ENCODE measurements at regions not wholly inside any gene's neighbourhood (a gene's known extent, or its start where the extent isn't known, plus 50 kb on each side); places are given as distances from the start of the nearest gene placed in this dataset.

DNA sequence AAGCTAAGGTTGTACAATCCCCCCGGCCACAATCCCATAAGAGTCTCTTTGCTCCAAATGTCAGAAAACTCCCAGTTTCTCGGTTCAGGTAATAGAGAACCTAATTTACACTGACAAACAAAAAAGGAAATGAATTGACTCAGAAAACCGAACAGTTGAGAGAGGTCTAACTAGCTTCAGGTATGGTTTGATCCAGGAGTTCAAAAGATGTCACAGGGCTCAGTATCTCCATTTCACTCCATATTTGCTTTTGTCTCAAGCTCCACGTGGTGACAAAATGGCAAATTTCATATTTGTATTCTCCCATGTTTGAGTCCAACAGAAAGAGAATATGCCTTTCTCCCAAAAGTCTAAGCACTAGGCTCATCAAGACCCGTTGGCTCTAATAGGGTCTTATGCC, 117.4 kb downstream of the AXIN2 start:
- Histone ChIP-seq H3K36me3 (ENCODE audit: control insufficient read depth, insufficient read depth, low read length) (no peaks in the 10 kb centered on the region), H3K9me3 (ENCODE audit: control insufficient read depth, insufficient read depth, low read depth, low read length) (no peaks in the 10 kb centered on the region), H3K4me1 (ENCODE audit: control insufficient read depth, insufficient read depth, low read length) (peaks cover 9% of the 10 kb centered on the region; the same call in 1 of the 2 replicates), H3K9ac (ENCODE audit: low read length) (no peak overlapping the region), H3K4me3 (ENCODE audit: low read depth, low read length) (no peak overlapping the region), H3K27me3 (ENCODE audit: control insufficient read depth, insufficient read depth, low read length) (no peaks in the 10 kb centered on the region), H3K27ac (ENCODE audit: low read depth, low read length) (no peak overlapping the region)

DNA sequence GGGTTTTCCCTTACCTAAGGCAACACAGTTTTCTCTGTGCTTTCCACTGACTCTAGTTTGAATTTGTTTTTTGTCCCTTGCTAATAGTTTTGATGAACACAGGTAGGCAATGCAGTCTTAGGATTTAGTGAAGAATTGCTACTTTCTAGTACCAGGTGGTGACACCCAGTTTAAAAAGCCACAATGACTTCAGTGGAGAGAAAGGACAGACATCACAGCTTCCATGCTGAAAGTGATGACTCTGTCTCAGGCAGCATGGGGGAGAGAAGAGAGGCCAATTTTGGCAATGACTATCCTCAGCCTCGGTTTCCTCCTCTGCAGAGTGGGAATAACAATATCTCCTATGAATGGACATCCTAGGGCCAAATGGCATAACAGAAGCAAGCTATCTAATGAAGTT, 118.8 kb downstream of the AXIN2 start:
- H3K4me1 ChIP-seq (ENCODE audit: control insufficient read depth, insufficient read depth, low read length): peaks cover 15% of the 10 kb centered on the region; the same call in 1 of the 2 replicates
- no peak overlapping the region for H3K4me3 ChIP-seq (ENCODE audit: low read depth, low read length)

DNA sequence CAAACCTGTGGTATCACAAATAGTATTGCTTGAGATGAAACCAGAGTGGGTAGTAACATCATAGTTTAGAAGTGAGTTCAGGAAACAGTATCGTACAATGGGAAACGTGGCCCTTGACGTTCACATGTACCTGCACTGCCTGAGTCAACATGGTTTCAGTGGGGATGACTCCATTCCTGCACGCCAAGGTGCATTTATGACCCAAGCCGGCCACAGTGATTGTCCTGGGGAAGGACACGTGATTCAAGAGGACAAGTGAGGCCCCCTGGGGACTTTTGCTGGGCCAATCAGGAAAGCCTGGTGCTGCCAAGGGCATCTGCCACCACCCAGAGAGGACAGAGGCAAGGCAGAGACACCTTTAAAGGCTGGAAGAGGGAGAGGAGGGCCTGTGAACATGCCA, 119.2 kb downstream of the AXIN2 start:
- H3K27me3 ChIP-seq (ENCODE audit: control insufficient read depth, insufficient read depth, low read length): no peaks in the 10 kb centered on the region
- peaks cover 15% of the 10 kb centered on the region; the same call in 1 of the 2 replicates for H3K4me1 ChIP-seq (ENCODE audit: control insufficient read depth, insufficient read depth, low read length)
- H3K27ac ChIP-seq (ENCODE audit: low read depth, low read length): no peak overlapping the region
- H3K4me3 ChIP-seq (ENCODE audit: low read depth, low read length): no peak overlapping the region
- no peaks in the 10 kb centered on the region for H3K36me3 ChIP-seq (ENCODE audit: control insufficient read depth, insufficient read depth, low read length)
- no peak overlapping the region for H3K9ac ChIP-seq (ENCODE audit: low read length)
- H3K9me3 ChIP-seq (ENCODE audit: control insufficient read depth, insufficient read depth, low read depth, low read length): no peaks in the 10 kb centered on the region

More for the DNA sequence above, 118.8 kb downstream of the AXIN2 start:
- H3K36me3 ChIP-seq (ENCODE audit: control insufficient read depth, insufficient read depth, low read length): no peaks in the 10 kb centered on the region
- no peaks in the 10 kb centered on the region for H3K27me3 ChIP-seq (ENCODE audit: control insufficient read depth, insufficient read depth, low read length)
- H3K9ac ChIP-seq (ENCODE audit: low read length): no peak overlapping the region
- H3K27ac ChIP-seq (ENCODE audit: low read depth, low read length): no peak overlapping the region
- no peaks in the 10 kb centered on the region for H3K9me3 ChIP-seq (ENCODE audit: control insufficient read depth, insufficient read depth, low read depth, low read length)

DNA sequence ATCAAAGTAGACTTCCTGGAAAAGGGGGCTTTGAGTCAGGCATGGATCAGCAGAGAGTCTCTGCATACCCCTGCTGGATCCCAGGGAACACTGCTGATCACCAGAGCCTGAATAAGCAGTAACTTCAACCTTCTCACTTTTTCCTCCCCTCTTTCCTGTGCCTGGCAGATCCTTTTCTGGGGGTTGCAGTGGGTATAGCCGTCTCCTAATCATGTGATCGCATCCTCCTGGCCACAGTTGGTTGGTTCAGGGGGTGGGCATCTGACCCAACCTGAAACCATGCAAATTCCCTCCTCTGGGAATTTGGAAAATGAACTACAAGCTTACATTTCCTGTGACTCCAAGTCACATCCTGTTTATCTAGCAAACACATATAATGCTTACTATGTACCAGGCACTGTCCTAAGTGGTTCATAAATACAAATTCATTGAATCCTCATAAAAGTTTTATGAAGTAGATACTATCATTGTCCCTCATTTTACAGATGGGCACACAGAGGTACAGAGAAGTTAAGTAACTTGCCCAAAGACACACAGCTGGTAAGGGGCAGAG, 120.3 kb downstream of the AXIN2 start:
- H3K9ac ChIP-seq (ENCODE audit: low read length): no peak overlapping the region
- H3K4me3 ChIP-seq (ENCODE audit: low read depth, low read length): no peak overlapping the region
- no peaks in the 10 kb centered on the region for H3K36me3 ChIP-seq (ENCODE audit: control insufficient read depth, insufficient read depth, low read length)
- no peak overlapping the region for H3K27ac ChIP-seq (ENCODE audit: low read depth, low read length)
- H3K4me1 ChIP-seq (ENCODE audit: control insufficient read depth, insufficient read depth, low read length): peaks cover 15% of the 10 kb centered on the region; the same call in 1 of the 2 replicates
- no peaks in the 10 kb centered on the region for H3K27me3 ChIP-seq (ENCODE audit: control insufficient read depth, insufficient read depth, low read length)
- no peaks in the 10 kb centered on the region for H3K9me3 ChIP-seq (ENCODE audit: control insufficient read depth, insufficient read depth, low read depth, low read length)

DNA sequence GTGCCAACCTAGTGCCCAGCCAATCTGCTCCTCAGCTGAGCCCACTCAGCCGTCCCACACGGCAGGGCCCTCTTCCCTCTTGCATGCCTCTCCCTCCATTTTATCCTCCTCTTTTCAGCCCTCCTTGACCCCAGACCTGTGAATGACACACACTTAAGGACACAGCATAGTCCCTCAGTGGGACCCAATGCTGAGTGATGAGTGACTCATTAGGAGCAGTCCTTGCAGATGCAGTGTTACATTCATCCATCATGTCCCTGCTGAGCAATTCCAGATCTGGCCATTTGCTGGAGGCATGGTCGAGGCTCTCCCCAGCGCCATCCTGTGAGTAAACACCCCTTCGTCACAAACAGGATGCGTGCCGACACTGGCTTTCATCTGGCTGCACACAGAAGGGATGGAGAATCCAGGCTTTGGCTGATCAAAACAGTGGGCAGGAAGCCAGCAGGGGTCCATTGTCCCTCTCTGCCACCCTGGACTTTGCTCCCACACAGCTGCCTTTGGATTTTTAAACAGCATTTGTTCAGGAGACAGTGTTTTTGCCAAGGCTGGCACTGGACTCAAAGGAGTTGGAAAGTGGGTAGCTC, 122.6 kb downstream of the AXIN2 start:
- no peak overlapping the region for H3K4me3 ChIP-seq (ENCODE audit: low read depth, low read length)
- H3K27ac ChIP-seq (ENCODE audit: low read depth, low read length): no peak overlapping the region
- no peak overlapping the region for H3K9ac ChIP-seq (ENCODE audit: low read length)
- H3K27me3 ChIP-seq (ENCODE audit: control insufficient read depth, insufficient read depth, low read length): no peaks in the 10 kb centered on the region
- H3K4me1 ChIP-seq (ENCODE audit: control insufficient read depth, insufficient read depth, low read length): peaks cover 15% of the 10 kb centered on the region; the same call in 1 of the 2 replicates
- no peaks in the 10 kb centered on the region for H3K9me3 ChIP-seq (ENCODE audit: control insufficient read depth, insufficient read depth, low read depth, low read length)
- no peaks in the 10 kb centered on the region for H3K36me3 ChIP-seq (ENCODE audit: control insufficient read depth, insufficient read depth, low read length)

DNA sequence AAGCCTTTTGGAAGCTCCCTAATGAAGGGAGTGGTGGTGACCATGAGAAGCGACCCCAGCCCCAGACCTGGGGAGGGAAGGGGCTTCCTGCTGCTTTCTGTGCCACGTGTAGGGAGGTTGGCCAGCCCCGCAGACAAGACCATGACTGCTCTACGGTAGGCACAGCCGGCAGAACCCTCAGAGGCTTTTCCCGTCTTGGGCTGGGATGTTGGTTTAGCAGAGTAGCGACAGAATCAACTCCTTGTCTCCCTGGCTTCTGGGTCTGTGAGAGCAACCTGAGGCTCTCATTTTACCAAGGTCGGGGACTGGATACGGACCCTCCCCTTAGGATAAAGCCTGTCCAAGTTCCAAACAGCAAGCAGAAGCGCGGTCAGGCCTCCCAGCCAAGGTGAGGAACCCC, 123.3 kb downstream of the AXIN2 start:
- no peaks in the 10 kb centered on the region; the same call in 1 of the 2 replicates for H3K9me3 ChIP-seq (ENCODE audit: control insufficient read depth, insufficient read depth, low read depth, low read length)
- no peak overlapping the region for H3K4me3 ChIP-seq (ENCODE audit: low read depth, low read length)
- H3K27ac ChIP-seq (ENCODE audit: low read depth, low read length): no peak overlapping the region
- peak overlapping the region; percentile 5 for H3K9ac ChIP-seq (ENCODE audit: low read length)
- H3K36me3 ChIP-seq (ENCODE audit: control insufficient read depth, insufficient read depth, low read length): no peaks in the 10 kb centered on the region
- peaks cover 15% of the 10 kb centered on the region; the same call in 1 of the 2 replicates for H3K4me1 ChIP-seq (ENCODE audit: control insufficient read depth, insufficient read depth, low read length)
- no peaks in the 10 kb centered on the region for H3K27me3 ChIP-seq (ENCODE audit: control insufficient read depth, insufficient read depth, low read length)

DNA sequence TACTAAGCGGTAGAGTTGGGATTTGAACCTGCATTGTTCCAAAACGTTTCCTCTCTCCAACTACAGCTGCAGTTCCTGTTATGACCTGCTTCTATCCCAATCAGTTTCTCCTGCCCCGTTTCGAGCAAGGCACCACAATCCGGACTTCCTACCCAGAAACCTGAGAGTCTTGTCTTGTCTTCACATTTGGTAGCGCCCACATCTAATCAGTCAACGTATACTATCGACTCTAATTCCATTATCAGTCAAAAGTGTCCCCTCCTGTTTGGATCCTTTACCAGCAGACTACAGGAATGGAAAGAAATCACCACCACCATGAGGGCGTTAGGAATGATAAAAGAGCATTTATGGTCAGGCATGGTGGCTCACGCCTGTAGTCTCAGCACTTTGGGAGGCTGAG, 124.6 kb downstream of the AXIN2 start:
- no peak overlapping the region for H3K27ac ChIP-seq (ENCODE audit: low read depth, low read length)
- no peak overlapping the region for H3K4me3 ChIP-seq (ENCODE audit: low read depth, low read length)
- H3K9me3 ChIP-seq (ENCODE audit: control insufficient read depth, insufficient read depth, low read depth, low read length): peaks cover 9% of the 10 kb centered on the region

DNA sequence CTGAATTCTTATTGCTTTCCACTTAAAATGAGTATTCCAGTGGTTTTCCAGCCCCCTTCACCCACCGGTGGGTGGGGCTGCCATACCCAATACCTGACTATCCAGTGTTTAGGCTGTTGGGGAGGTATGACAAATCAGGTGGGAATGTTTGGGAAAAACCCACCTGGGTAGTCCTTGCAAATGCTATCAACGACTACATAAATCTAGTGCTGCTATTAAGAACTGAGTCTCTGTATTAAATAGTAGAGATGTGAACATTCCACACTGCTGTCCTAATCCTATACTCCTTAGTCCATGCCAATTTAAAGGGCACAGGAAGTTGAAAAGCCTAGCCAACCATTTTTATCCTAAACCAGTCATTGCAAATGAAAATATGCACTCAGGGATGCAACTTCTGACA, 126.6 kb downstream of the AXIN2 start:
- no peak overlapping the region for H3K27ac ChIP-seq (ENCODE audit: low read depth, low read length)
- peaks cover 9% of the 10 kb centered on the region for H3K9me3 ChIP-seq (ENCODE audit: control insufficient read depth, insufficient read depth, low read depth, low read length)
- H3K36me3 ChIP-seq (ENCODE audit: control insufficient read depth, insufficient read depth, low read length): no peaks in the 10 kb centered on the region
- peaks cover 8% of the 10 kb centered on the region; the same call in 1 of the 2 replicates for H3K4me1 ChIP-seq (ENCODE audit: control insufficient read depth, insufficient read depth, low read length)
- H3K4me3 ChIP-seq (ENCODE audit: low read depth, low read length): no peak overlapping the region
- H3K9ac ChIP-seq (ENCODE audit: low read length): no peak overlapping the region
- no peaks in the 10 kb centered on the region for H3K27me3 ChIP-seq (ENCODE audit: control insufficient read depth, insufficient read depth, low read length)

More for the DNA sequence above, 124.6 kb downstream of the AXIN2 start:
- no peaks in the 10 kb centered on the region for H3K27me3 ChIP-seq (ENCODE audit: control insufficient read depth, insufficient read depth, low read length)
- H3K4me1 ChIP-seq (ENCODE audit: control insufficient read depth, insufficient read depth, low read length): peaks cover 15% of the 10 kb centered on the region; the same call in 1 of the 2 replicates
- no peak overlapping the region for H3K9ac ChIP-seq (ENCODE audit: low read length)
- no peaks in the 10 kb centered on the region for H3K36me3 ChIP-seq (ENCODE audit: control insufficient read depth, insufficient read depth, low read length)

DNA sequence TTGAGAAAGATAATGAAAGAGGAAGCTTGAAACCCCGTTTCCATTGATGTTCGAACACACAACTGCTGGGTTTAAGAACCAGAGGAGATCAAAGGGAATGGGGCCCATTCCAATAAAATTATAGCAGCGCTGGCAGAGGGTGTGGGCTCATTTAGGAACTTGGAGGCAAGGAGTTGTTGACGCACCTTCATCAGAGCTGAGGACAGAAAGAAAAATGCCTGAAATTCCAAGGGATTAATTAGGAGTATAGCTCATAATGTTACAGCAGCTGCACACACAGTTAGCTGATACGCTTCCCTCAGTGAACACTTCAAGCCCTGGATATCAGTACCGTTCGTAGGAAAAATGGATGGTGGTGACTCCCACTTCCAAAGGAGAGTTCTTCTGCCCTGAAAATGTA, 127.2 kb downstream of the AXIN2 start:
- H3K9ac ChIP-seq (ENCODE audit: low read length): no peak overlapping the region
- peaks cover 9% of the 10 kb centered on the region for H3K9me3 ChIP-seq (ENCODE audit: control insufficient read depth, insufficient read depth, low read depth, low read length)
- H3K36me3 ChIP-seq (ENCODE audit: control insufficient read depth, insufficient read depth, low read length): no peaks in the 10 kb centered on the region
- peaks cover 8% of the 10 kb centered on the region; the same call in 1 of the 2 replicates for H3K4me1 ChIP-seq (ENCODE audit: control insufficient read depth, insufficient read depth, low read length)
- no peaks in the 10 kb centered on the region for H3K27me3 ChIP-seq (ENCODE audit: control insufficient read depth, insufficient read depth, low read length)
- no peak overlapping the region for H3K27ac ChIP-seq (ENCODE audit: low read depth, low read length)
- H3K4me3 ChIP-seq (ENCODE audit: low read depth, low read length): no peak overlapping the region

DNA sequence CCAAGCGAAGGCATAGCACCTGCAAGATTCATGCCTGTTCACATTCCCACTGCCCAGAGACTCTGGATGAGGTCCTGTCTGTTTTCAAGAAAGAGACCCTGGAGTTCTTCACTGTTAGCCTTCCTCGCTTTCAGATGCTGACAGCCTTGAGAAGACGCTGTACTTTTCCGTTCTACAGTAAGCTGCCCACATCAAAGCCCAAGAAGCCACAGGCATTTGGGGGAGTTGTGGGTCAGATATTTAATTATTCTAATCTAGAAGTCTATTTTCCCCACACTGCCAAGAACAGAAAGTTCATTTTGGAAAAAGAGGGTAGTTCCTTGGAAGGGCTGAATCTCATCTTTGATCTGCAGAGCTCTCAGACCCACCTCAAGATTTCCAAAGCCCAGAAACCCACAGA, 127.9 kb downstream of the AXIN2 start:
- Histone ChIP-seq H3K36me3 (ENCODE audit: control insufficient read depth, insufficient read depth, low read length) (no peaks in the 10 kb centered on the region), H3K9me3 (ENCODE audit: control insufficient read depth, insufficient read depth, low read depth, low read length) (peaks cover 9% of the 10 kb centered on the region), H3K4me3 (ENCODE audit: low read depth, low read length) (no peak overlapping the region), H3K4me1 (ENCODE audit: control insufficient read depth, insufficient read depth, low read length) (peaks cover 2% of the 10 kb centered on the region; the same call in 1 of the 2 replicates), H3K9ac (ENCODE audit: low read length) (no peak overlapping the region), H3K27me3 (ENCODE audit: control insufficient read depth, insufficient read depth, low read length) (no peaks in the 10 kb centered on the region), H3K27ac (ENCODE audit: low read depth, low read length) (no peak overlapping the region)

DNA sequence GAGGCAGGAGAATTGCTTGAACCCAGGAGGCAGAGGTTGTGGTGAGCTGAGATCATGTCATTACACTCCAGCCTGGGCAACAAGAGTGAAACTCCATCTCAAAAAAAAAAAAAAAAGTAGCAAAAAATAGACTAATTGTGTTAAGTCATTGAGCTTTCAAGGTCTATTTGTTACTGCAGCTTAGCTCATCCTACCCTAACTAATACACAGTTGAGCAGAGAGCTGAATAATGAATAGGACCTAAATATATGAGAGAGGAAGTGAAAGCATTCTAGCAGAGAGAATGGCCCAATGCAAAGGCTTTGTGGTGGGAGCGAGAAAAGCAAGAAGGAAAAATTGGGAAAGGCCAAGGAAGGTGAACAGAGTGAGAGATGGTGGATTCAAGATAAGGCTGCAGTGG, 128.3 kb downstream of the AXIN2 start:
- no peaks in the 10 kb centered on the region for H3K36me3 ChIP-seq (ENCODE audit: control insufficient read depth, insufficient read depth, low read length)
- H3K27ac ChIP-seq (ENCODE audit: low read depth, low read length): no peak overlapping the region
- H3K4me3 ChIP-seq (ENCODE audit: low read depth, low read length): no peak overlapping the region
- no peaks in the 10 kb centered on the region; the same call in 1 of the 2 replicates for H3K4me1 ChIP-seq (ENCODE audit: control insufficient read depth, insufficient read depth, low read length)
- H3K27me3 ChIP-seq (ENCODE audit: control insufficient read depth, insufficient read depth, low read length): no peaks in the 10 kb centered on the region
- H3K9ac ChIP-seq (ENCODE audit: low read length): no peak overlapping the region
- peaks cover 9% of the 10 kb centered on the region for H3K9me3 ChIP-seq (ENCODE audit: control insufficient read depth, insufficient read depth, low read depth, low read length)
